Transverse colon (tissue), 4 donors: ENCODE measurements at regions not wholly inside any gene's neighbourhood (a gene's known extent, or its start where the extent isn't known, plus 50 kb on each side); places are given as distances from the start of the nearest gene placed in this dataset.
"Not testable (repeated sequence)": the region's sequence is repeated elsewhere in the genome, so short reads cannot be mapped to it uniquely, and the experiment has no call there.

Source experiments
- EP300 ChIP-seq: sonication (generic); formaldehyde crosslinking; IDR thresholded peaks from one replicate; pipeline ENCODE4 v1.6.1; 2017; ENCODE audit warnings: antibody characterized with exemption, low read depth
- POLR2AphosphoS5 ChIP-seq, 3 donors: sonication (generic); formaldehyde crosslinking; IDR thresholded peaks; one replicate each; pipeline ENCODE4 v1.6.1; 2016; ENCODE audit warnings: antibody characterized with exemption in 3 of 3
- TF ChIP-seq, protein P1 (sequence below), 5 experiments: fragments of 200-600 bp in 3 of 5; fragments of 450-650 bp in 2 of 5; sonication (generic) in 3 of 5; IDR thresholded peaks; 1 replicate in 2 of 5; 2 replicates in 3 of 5; pipeline ENCODE4 v1.5.1; 2016 to 2017; ENCODE audit warnings: antibody characterized with exemption in 5 of 5, inconsistent platforms in 3 of 5, mild to moderate bottlenecking in 2 of 5, moderate library complexity in 1 of 5

DNA sequence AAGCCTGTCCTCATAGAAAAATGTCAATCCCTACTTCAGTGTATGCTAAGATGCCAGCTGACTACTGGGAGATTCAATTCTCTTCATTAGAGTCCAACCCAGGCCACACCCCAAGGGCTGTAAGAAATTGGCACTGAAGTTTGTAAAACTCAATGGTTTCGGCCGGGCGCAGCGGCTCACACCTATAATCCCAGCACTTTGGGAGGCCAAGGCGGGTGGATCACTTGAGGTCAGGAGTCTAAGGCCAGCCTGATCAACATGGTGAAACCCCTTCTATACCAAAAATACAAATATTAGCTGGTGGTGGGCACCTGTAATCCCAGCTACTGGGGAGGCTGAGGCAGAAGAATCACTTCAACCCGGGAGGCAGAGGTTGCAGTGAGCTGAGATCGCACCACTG lies 169.2 kb downstream of the OR4M2 start:
- TF ChIP-seq, protein P1, sequence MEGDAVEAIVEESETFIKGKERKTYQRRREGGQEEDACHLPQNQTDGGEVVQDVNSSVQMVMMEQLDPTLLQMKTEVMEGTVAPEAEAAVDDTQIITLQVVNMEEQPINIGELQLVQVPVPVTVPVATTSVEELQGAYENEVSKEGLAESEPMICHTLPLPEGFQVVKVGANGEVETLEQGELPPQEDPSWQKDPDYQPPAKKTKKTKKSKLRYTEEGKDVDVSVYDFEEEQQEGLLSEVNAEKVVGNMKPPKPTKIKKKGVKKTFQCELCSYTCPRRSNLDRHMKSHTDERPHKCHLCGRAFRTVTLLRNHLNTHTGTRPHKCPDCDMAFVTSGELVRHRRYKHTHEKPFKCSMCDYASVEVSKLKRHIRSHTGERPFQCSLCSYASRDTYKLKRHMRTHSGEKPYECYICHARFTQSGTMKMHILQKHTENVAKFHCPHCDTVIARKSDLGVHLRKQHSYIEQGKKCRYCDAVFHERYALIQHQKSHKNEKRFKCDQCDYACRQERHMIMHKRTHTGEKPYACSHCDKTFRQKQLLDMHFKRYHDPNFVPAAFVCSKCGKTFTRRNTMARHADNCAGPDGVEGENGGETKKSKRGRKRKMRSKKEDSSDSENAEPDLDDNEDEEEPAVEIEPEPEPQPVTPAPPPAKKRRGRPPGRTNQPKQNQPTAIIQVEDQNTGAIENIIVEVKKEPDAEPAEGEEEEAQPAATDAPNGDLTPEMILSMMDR (IDR thresholded peaks at IDR 0.05), result not testable (repeated sequence)
- not testable (repeated sequence) for TF ChIP-seq POLR2AphosphoS5 (IDR thresholded peaks at IDR 0.05); EP300
